CD4-positive, alpha-beta T cell treated with Interleukin-4 for 1 hour (primary cell): ENCODE measurements at regions not wholly inside any gene's neighbourhood (a gene's known extent, or its start where the extent isn't known, plus 50 kb on each side); places are given as distances from the start of the nearest gene placed in this dataset.
"Not testable (repeated sequence)": the region's sequence is repeated elsewhere in the genome, so short reads cannot be mapped to it uniquely, and the experiment has no call there.

Source experiments
- DNase-seq, 2 donors: peaks; one replicate each; pipeline ENCODE4 v3.0.0-alpha.2; 2020 to 2022

- DNase-seq, result no peak
These were observed 394.8 kb downstream of the USP25 start for GRCh38 chr21:16124378-16125138.

- DNase-seq, result no peak
These were observed 395.5 kb downstream of the USP25 start for GRCh38 chr21:16125274-16125673.

DNA sequence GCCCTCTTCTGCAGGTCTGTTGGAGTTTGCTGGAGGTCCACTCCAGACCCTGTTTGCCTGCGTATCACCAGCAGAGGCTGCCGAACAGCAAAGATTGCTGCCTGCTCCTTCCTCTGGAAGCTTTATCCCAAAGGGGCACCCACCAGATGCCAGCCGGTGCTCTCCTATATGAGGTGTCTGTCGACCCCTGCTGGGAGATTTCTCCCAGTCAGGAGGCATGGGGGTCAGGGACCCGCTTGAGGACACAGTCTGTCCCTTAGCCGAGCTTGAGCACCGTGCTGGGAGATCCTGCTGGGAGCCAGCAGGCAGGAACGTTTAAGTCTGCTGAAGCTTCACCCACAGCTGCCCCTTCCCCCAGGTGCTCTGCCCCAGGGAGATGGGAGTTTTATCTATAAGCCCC is 402.7 kb downstream of the USP25 start:
- DNase-seq, result not testable (repeated sequence)

DNA sequence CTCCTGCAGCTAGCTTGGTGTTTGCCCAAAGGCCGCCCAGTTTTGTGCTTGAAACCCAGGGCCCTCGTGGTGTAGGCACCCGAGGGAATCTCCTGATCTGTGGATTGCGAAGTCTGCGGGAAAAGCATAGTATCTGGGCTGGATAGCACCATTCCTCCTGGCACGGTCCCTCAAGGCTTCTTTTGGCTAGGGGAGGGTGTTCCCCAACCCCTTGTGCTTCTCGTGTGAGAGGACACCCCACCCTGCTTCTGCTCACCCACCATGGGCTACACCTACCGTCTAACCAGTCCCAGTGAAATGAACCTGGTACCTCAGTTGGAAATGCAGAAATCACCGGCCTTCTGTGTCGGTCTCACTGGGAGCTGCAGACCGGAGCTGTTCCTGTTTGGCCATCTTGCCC is 403.5 kb downstream of the USP25 start:
- no peak for DNase-seq

GRCh38 chr21:16134134-16134533 is 404.4 kb downstream of the USP25 start:
- no peak for DNase-seq

DNA sequence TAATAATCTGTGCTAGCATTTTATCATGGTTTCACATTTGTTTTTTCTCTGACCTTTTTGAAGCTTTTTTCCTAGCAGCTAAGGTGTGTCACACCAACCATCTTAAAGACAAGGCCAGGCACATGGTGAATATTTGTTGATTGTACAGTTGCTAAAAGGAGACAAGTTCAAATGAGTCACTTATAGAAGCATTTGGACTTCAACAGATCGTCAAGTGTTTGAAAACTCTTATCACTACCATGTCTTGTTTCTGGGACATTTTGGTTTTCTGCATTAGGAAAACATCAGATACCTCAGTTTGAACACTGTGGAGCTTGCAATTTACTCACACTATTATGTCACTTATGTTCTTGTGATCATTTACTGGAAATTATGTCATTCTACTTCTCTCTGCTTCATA is 407.3 kb downstream of the USP25 start:
- no peak for DNase-seq

GRCh38 chr21:16145052-16145451 is 415.3 kb downstream of the USP25 start:
- no peak for DNase-seq

- DNase-seq, result no peak
These were observed 415.7 kb downstream of the USP25 start for GRCh38 chr21:16145479-16145878.

- no peak for DNase-seq
These were observed 424.5 kb downstream of the USP25 start for GRCh38 chr21:16154321-16154720.

GRCh38 chr21:16154951-16155635 is 425.3 kb downstream of the USP25 start:
- DNase-seq, result no peak

- no peak for DNase-seq
These were observed 427.2 kb downstream of the USP25 start for GRCh38 chr21:16156841-16157489.

GRCh38 chr21:16159213-16159970 is 429.6 kb downstream of the USP25 start:
- no peak for DNase-seq

DNA sequence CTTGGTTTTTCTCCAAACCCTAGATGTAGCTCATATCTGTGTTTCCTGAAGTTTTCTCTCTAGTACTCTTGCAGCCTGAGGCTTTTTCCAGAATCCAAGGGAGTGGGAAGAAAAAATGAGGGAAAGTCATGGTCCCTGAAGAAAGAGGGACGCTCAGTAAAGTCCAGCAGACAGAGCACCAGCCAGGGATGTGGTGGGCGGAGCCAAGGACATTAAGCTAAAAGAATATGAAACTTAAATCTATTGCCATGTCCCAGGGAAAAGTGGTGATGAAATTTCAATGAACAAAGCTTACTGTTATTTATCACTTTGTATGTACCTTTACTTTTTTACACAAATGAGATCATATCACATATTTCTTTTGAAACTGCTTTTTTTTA is 430.2 kb downstream of the USP25 start:
- DNase-seq, result no peak

- DNase-seq, result no peak
These were observed 433.2 kb downstream of the USP25 start for GRCh38 chr21:16162953-16163352.

- DNase-seq, result no peak
These were observed 439.3 kb downstream of the USP25 start for GRCh38 chr21:16169102-16169511.

GRCh38 chr21:16169779-16170178 is 440.0 kb downstream of the USP25 start:
- DNase-seq, result no peak

- DNase-seq, result no peak
These were observed 446.8 kb downstream of the USP25 start for GRCh38 chr21:16176570-16176969.

- no peak for DNase-seq
These were observed 447.8 kb downstream of the USP25 start for GRCh38 chr21:16177532-16177931.

DNA sequence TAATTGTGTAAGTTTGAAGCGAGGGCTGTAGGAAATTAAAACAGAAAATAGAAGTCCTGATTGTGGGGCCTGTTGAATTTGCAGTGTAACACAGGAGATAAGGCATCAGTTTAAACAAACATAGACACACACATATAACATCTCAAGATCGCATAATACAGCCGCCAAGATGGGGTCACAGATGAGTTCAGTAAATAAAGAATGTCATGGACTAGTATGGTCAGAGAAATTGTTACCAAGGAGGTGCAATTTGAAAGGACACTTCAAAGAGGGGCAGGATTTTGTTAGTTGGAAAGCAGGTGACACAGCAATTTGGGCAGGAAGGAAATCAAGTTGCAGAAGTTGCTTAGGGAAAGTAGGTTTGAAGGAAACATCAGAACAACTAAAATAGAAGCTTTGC is 450.0 kb downstream of the USP25 start:
- DNase-seq, result no peak

DNA sequence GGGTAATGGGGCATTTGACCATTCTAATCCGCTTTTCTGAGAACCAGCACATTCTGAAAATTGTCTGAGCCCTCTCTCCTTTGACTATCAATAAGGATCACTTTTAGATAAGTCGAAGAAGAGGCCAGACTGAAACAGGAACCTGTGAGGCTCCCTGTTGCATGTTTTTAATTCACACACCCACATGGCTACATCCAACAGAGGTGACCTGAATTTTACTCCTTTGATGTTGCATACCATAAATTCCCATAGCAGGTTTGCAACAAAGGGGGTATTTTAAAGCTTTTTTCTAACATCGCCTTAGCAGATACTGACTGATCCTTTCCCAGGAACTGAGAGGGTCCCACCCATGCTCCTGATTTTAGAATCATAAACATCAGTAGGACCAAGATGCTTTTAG is 450.8 kb downstream of the USP25 start:
- no peak for DNase-seq

DNA sequence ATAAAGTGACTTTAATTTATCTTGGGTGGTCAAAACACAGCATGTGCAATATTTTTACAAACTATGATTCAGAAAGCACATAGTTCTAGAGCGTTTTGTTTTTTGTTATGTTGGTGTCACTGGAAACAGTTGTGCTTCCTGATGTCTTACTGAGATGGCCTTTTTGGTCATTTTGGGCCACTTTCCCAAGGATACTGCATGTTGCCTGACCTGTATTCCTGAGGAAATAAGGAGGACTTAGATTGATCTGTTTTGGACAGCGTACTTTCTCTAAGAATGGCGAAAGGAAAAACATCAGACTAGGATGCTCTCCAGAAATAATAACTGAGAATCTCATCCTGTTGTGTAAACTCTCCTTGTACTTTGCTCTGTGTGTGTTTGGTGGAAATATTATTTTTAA is 451.2 kb downstream of the USP25 start:
- DNase-seq, result no peak

DNA sequence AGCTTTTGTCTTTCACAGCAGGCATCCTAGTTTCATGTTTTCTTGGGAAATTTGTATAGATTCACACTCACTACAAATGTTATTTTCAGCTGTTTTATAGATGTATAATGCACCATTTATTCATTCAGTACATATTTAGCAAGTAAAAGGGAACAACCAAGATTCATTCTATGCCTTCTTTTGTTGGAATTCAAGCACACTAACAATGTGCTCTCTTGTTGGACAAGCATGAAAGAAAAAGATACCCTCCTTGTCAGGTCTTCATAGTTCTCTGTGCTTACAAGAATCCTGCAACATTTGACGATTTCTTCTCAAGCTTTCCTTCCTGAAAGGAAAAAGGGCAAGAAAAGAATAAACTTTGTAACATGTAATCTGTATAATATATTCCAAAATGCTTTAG is 456.0 kb downstream of the USP25 start:
- no peak for DNase-seq

DNA sequence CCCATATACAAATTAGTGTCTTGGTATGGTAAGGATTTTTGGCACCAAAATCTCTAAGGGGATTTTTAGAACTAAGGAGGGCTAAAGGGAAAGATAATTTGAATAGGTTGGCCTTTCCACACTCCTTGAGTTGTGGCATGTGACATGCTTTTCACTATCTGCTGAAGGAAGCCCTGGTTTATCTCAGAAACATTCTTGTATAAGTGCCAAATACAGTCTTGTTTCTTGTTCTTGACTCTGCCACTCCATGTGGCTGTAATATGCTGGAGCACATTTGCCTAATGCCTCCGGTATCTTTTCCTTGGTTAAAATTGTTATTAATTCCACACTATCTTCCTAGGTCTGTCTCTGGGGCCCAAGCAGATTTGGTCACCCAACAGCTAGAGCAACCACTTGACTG is 457.0 kb downstream of the USP25 start:
- DNase-seq, result no peak
